Panc1 (cell line): ENCODE measurements at regions not wholly inside any gene's neighbourhood (a gene's known extent, or its start where the extent isn't known, plus 50 kb on each side); places are given as distances from the start of the nearest gene placed in this dataset.

ENCODE experiments used
- ATAC-seq: fragments of 200-7000 bp; cut with Tn5 transposase; 2 replicates; pipeline ENCODE4 v1.9.1; 2020; ENCODE audit warnings: mild to moderate bottlenecking, moderate library complexity
- BruUV-seq: library from RNA; stranded (reverse); fragments of 400-500 nt; replicated peaks from 2 replicates; lab custom pipeline; 2021; lab: Mats Ljungman, UMichigan
- CTCF ChIA-PET: fragments of 300-600 bp; sonication (Branson Sonifier 250); formaldehyde crosslinking; loops from one replicate; lab custom pipeline; 2022; ENCODE audit warnings: antibody characterized with exemption; lab: Charles Lee
- POLR2A ChIA-PET: fragments of 300-600 bp; sonication (Branson Sonifier 250); formaldehyde crosslinking; loops from one replicate; lab custom pipeline; 2022; ENCODE audit warnings: antibody characterized with exemption; lab: Charles Lee
- DNase-seq: peaks from one replicate; pipeline ENCODE4 v3.0.0-alpha.2; 2010; ENCODE audit warnings: low read depth, low spot score
- H3K27ac ChIP-seq: 2 replicates; pipeline ENCODE4 v1.5.1; 2011; ENCODE audit warnings: mild to moderate bottlenecking, low read length, inconsistent platforms
- H3K27me3 ChIP-seq: fragments of 200-500 bp; sonication (Bioruptor generic); 2 replicates; pipeline ENCODE4 v1.6.0; 2014; ENCODE audit warnings: low read length, inconsistent platforms; ENCODE audit not compliant: control insufficient read depth, insufficient read depth
- H3K36me3 ChIP-seq: fragments of 200-500 bp; sonication (Bioruptor generic); 2 replicates; pipeline ENCODE4 v1.5.1; 2014; ENCODE audit warnings: inconsistent platforms, mild to moderate bottlenecking, low read length, moderate library complexity; ENCODE audit not compliant: control insufficient read depth, insufficient read depth
- H3K4me1 ChIP-seq: 2 replicates; pipeline ENCODE4 v1.5.1; 2011; ENCODE audit warnings: inconsistent platforms, mild to moderate bottlenecking, low read length, moderate library complexity; ENCODE audit not compliant: control insufficient read depth, insufficient read depth
- H3K4me3 ChIP-seq, 2 experiments: 2 replicates each; pipeline ENCODE4 v1.5.1; 2011 to 2012; ENCODE audit warnings: low read depth in 2 of 2, low read length in 2 of 2, mild to moderate bottlenecking in 2 of 2, inconsistent platforms in 1 of 2, moderate library complexity in 1 of 2
- H3K9me3 ChIP-seq: fragments of 200-500 bp; sonication (Bioruptor generic); 2 replicates; pipeline ENCODE4 v1.5.1; 2014; ENCODE audit warnings: low read depth, mild to moderate bottlenecking, inconsistent platforms, low read length, moderate library complexity; ENCODE audit not compliant: control insufficient read depth, insufficient read depth
- CTCF ChIP-seq: fragments of 450-650 bp; IDR thresholded peaks from 2 replicates; pipeline ENCODE4 v1.5.1; 2017; ENCODE audit warnings: mild to moderate bottlenecking
- POLR2AphosphoS5 ChIP-seq: IDR thresholded peaks from 2 replicates; pipeline ENCODE4 v1.6.1; 2012; ENCODE audit warnings: mild to moderate bottlenecking, low read depth, low read length, moderate library complexity
- SIN3A ChIP-seq: IDR thresholded peaks from 2 replicates; pipeline ENCODE4 v1.6.1; 2012; ENCODE audit warnings: low read depth, mild to moderate bottlenecking, low read length, moderate library complexity, borderline replicate concordance; ENCODE audit not compliant: insufficient read depth
- in situ Hi-C: cut with HindIII; loops from 2 replicates; pipeline ENCODE4 v1.10.0; 2016; ENCODE audit warnings: low sequenced_read_pairs, low pct_unique_long_range_greater_than_20kb
- intact Hi-C: fragments of 100-400 bp; cut with micrococcal nuclease; formaldehyde crosslinking; loops from one replicate; pipeline ENCODE4 v1.10.0; 2022; ENCODE audit not compliant: unreplicated experiment
- TF ChIP-seq, protein P1 (sequence below), 2 experiments: IDR thresholded peaks; 2 replicates each; pipeline ENCODE4 v1.6.1; 2011 to 2012; ENCODE audit warnings: low read depth in 2 of 2, control low read depth in 1 of 2, low read length in 1 of 2, mild to moderate bottlenecking in 1 of 2, moderate library complexity in 1 of 2; ENCODE audit not compliant: insufficient read depth in 1 of 2

DNA sequence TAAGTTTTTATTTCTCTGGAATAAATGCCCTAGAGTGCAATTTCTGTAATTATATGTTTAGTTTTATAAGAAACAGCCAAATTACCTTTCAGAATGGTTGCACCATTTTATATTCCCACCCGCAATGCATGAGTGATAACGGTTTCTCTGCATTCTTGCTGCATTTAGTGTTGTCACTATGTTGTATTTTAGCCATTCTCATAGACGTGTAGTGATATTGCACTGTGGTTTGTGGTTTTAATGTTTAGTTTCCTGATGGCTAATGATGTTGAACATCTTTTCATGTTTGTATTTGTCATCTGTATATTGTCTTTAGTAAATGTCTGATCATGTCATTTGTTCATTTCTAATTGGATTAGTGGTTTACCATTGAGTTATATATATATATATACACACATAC lies 73.0 kb upstream of the GOLIM4 start:
- BruUV-seq, result no TSS peak
- intact Hi-C loops, result no loop called here
- no peaks in the 10 kb centered on the region for H3K9me3 ChIP-seq
- TF ChIP-seq, protein P1, sequence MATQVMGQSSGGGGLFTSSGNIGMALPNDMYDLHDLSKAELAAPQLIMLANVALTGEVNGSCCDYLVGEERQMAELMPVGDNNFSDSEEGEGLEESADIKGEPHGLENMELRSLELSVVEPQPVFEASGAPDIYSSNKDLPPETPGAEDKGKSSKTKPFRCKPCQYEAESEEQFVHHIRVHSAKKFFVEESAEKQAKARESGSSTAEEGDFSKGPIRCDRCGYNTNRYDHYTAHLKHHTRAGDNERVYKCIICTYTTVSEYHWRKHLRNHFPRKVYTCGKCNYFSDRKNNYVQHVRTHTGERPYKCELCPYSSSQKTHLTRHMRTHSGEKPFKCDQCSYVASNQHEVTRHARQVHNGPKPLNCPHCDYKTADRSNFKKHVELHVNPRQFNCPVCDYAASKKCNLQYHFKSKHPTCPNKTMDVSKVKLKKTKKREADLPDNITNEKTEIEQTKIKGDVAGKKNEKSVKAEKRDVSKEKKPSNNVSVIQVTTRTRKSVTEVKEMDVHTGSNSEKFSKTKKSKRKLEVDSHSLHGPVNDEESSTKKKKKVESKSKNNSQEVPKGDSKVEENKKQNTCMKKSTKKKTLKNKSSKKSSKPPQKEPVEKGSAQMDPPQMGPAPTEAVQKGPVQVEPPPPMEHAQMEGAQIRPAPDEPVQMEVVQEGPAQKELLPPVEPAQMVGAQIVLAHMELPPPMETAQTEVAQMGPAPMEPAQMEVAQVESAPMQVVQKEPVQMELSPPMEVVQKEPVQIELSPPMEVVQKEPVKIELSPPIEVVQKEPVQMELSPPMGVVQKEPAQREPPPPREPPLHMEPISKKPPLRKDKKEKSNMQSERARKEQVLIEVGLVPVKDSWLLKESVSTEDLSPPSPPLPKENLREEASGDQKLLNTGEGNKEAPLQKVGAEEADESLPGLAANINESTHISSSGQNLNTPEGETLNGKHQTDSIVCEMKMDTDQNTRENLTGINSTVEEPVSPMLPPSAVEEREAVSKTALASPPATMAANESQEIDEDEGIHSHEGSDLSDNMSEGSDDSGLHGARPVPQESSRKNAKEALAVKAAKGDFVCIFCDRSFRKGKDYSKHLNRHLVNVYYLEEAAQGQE (IDR thresholded peaks at IDR 0.05; ENCODE audit: insufficient read depth in 1 of 2, low read depth in 2 of 2, low read length in 1 of 2), result no peak
- in situ Hi-C loops, result no loop called here
- ATAC-seq, result no peak
- H3K27ac ChIP-seq, result no peak overlapping the region
- no peak for DNase-seq
- ChIA-PET CTCF (interaction anchor here (0.6 kb wide), 1 partner anchor 128 kb away, joined by 3 read pairs; no protein-coding TSS in a partner anchor), POLR2A (no interaction called here)
- no peaks in the 10 kb centered on the region for H3K36me3 ChIP-seq
- no peak overlapping the region for H3K4me3 ChIP-seq
- H3K27me3 ChIP-seq, result no peaks in the 10 kb centered on the region
- H3K4me1 ChIP-seq, result no peaks in the 10 kb centered on the region

DNA sequence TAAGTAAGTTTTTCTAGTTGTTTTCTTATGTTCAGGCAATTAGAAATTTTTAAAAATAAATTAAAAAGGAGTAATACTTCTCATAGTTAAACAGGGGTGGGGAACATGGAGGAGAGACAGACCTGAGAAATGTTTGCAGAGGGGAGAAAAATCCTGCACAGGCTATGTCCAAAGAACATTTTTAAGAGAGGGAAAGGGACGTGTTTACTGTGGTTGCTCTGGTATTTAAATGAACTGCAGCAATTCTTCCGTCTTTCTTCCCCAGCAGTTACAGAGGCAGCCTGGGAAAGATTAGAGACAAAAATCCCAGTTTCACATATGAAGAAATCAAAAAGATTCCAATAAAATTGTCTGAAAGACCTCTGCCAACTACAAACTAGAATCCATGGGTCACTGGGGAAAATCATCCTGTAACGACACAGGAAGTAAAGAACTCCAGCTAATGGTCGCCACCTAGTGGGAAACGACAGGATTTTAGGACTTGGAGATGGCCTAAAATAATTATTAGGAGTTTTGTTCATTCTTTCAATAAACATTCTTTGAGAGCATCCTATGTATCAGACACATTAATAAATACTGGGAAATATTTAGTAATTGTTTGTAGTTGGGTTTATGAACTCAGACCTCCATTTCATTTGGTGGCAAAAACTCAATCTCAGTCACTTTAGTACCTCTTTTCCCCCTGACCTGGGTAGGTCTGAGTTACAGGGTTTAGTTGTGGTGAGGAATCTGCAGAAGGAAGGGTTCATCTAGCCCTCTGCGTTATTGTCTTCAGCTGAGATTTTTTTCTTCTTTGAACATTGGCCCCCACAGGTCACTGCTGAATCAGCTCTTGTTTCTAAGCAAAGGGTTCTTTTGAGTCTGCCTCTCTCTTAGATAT lies 69.9 kb upstream of the GOLIM4 start:
- POLR2A ChIA-PET, result no interaction called here
- H3K27ac ChIP-seq, result no peak overlapping the region
- in situ Hi-C loops, result no loop called here

More for the DNA sequence above, 69.9 kb upstream of the GOLIM4 start:
- intact Hi-C loops, result loop anchor here (1.0 kb wide), 2 partner anchors 70 to 118 kb away; partner anchors contain the start of gene GOLIM4
- H3K9me3 ChIP-seq, result no peaks in the 10 kb centered on the region
- no peaks in the 10 kb centered on the region for H3K4me1 ChIP-seq
- DNase-seq (peak; percentile 59), ATAC-seq (peak; percentile 92)
- no peaks in the 10 kb centered on the region for H3K36me3 ChIP-seq
- TF ChIP-seq POLR2AphosphoS5, result no peak
- peak; percentile 78 for TF ChIP-seq CTCF
- no peak for TF ChIP-seq SIN3A
- no peaks in the 10 kb centered on the region for H3K27me3 ChIP-seq
- H3K4me3 ChIP-seq, result peak overlapping the region in 1 of 2 experiments; percentile 10; a peak in 1 of 4 replicates
- BruUV-seq, result no TSS peak
- CTCF ChIA-PET, result interaction anchor here (0.5 to 1.2 kb wide), 7 partner anchors 113 to 1466 kb away, joined by 3 to 13 read pairs (median 4); no protein-coding TSS in a partner anchor
